Kidney (tissue), 13 donors: ENCODE measurements at regions not wholly inside any gene's neighbourhood (a gene's known extent, or its start where the extent isn't known, plus 50 kb on each side); places are given as distances from the start of the nearest gene placed in this dataset.

ENCODE experiments used
- DNase-seq, 5 donors: peaks; one replicate each; pipeline ENCODE4 v3.0.0-alpha.2; 2013 to 2020
- FAIRE-seq: peaks from 2 replicates; lab custom pipeline; 2012; peaks lifted over from hg19 to GRCh38; lab: Jason Lieb, UNC
- H3K27ac ChIP-seq, 2 donors: one replicate each; pipeline ENCODE4 v1.7.0; 2013; ENCODE audit warnings: low read depth in 2 of 2, low read length in 2 of 2, inconsistent platforms in 1 of 2
- H3K27me3 ChIP-seq: one replicate; pipeline ENCODE4 v1.7.1; 2013; ENCODE audit warnings: low read length, inconsistent platforms; ENCODE audit not compliant: control insufficient read depth, insufficient read depth
- H3K36me3 ChIP-seq, 3 donors: one replicate each; pipeline versions ENCODE4 v1.7.0 to v1.7.1; 2013; ENCODE audit warnings: low read length in 3 of 3, control low read depth in 1 of 3, inconsistent platforms in 1 of 3; ENCODE audit not compliant: insufficient read depth in 3 of 3, control insufficient read depth in 2 of 3
- H3K4me1 ChIP-seq, 3 donors: one replicate each; pipeline versions ENCODE4 v1.7.0 to v1.7.1; 2013; ENCODE audit warnings: low read length in 3 of 3, inconsistent platforms in 1 of 3, low read depth in 1 of 3; ENCODE audit not compliant: control insufficient read depth in 2 of 3, insufficient read depth in 2 of 3
- H3K4me3 ChIP-seq, 3 donors: one replicate each; pipeline versions ENCODE4 v1.7.0 to v1.8.1; 2013; ENCODE audit warnings: low read length in 3 of 3, control low read depth in 1 of 3, inconsistent platforms in 1 of 3
- H3K9ac ChIP-seq, 3 donors: one replicate each; pipeline versions ENCODE4 v1.7.0 to v1.7.1; 2013; ENCODE audit warnings: low read length in 3 of 3, control low read depth in 1 of 3, inconsistent platforms in 1 of 3
- H3K9me3 ChIP-seq, 3 donors: one replicate each; pipeline versions ENCODE4 v1.7.0 to v1.7.1; 2013; ENCODE audit warnings: low read length in 3 of 3, control low read depth in 1 of 3, inconsistent platforms in 1 of 3; ENCODE audit not compliant: control insufficient read depth in 2 of 3, insufficient read depth in 1 of 3
- CTCF ChIP-seq: IDR thresholded peaks from 3 replicates; pipeline ENCODE4 v1.5.1; 2012; ENCODE audit warnings: mild to moderate bottlenecking, moderate library complexity, borderline replicate concordance; ENCODE audit not compliant: insufficient read depth; ENCODE audit errors: extremely low read depth
- intact Hi-C: fragments of 100-400 bp; cut with DNase I; formaldehyde crosslinking; loops from one replicate; pipeline ENCODE4 v1.11.1; 2022
- donor health status: control.
- donor health status: control.
- donor health status: control.
- donor health status: control.
- donor health status: control.
- donor health status: DM: yes; HTN: yes; CAD: no.
- donor health status: Normal renal cell carcinoma (clear cell type).

DNA sequence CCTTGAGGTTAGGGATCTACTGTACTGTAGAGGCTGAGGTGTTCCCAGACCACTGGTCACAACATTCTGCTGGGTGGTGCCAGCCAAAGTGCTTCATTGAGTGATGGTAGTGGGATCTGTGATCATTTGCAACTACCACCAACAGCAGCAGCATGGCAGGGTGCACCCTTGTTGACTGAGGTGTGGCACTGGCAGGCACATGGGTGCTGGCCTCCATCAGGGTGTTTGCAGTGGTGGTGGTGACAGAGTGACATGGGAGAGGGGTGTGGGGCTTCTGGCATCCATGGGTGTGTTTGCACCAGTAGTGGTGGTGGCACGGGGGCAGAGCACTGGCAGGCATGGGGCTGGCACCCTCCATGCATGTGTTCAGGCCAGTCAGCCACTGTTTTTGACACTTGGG is 183.7 kb upstream of the LYPLAL1 start:
- Histone ChIP-seq H3K9me3 (no peaks in the 10 kb centered on the region), H3K9ac (no peak overlapping the region), H3K36me3 (no peaks in the 10 kb centered on the region), H3K4me1 (no peaks in the 10 kb centered on the region), H3K27ac (no peak overlapping the region), H3K4me3 (no peak overlapping the region), H3K27me3 (no peaks in the 10 kb centered on the region)
- TF ChIP-seq CTCF, result no peak
- intact Hi-C loops, result no loop called here
- peak in 1 of 5 donors; percentile 50 for DNase-seq
- FAIRE-seq, result no peak

GRCh38 chr1:218991089-218991488 is 182.6 kb upstream of the LYPLAL1 start:
- H3K9ac ChIP-seq, result no peak overlapping the region
- no peaks in the 10 kb centered on the region for H3K4me1 ChIP-seq
- H3K4me3 ChIP-seq, result no peak overlapping the region
- intact Hi-C loops, result no loop called here
- H3K36me3 ChIP-seq, result no peaks in the 10 kb centered on the region
- FAIRE-seq (no peak), DNase-seq (no peak)
- no peak for TF ChIP-seq CTCF
- no peaks in the 10 kb centered on the region for H3K9me3 ChIP-seq
- H3K27ac ChIP-seq, result no peak overlapping the region
- no peaks in the 10 kb centered on the region for H3K27me3 ChIP-seq

DNA sequence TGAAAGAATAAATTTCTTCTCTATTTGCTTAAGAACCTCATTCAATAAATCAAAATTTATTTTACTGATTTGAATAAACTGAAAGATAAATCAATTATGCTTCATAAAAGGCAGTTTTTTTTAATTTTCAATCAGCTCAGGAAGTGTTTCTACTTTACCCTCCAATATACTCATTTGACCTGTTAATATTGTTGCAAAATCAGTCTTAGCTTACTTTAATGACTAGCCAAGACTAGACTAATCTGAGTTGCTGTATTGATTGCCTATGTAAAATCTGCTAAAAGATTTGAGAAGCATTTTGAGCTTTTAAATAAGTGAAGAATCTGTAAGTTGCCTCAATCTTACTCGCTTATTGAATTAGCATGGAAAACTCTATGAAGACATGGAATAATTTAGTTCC is 179.1 kb upstream of the LYPLAL1 start:
- FAIRE-seq (no peak), DNase-seq (no peak)
- H3K4me3 ChIP-seq, result no peak overlapping the region
- H3K36me3 ChIP-seq, result no peaks in the 10 kb centered on the region
- no peaks in the 10 kb centered on the region for H3K9me3 ChIP-seq
- no peaks in the 10 kb centered on the region for H3K27me3 ChIP-seq
- intact Hi-C loops, result no loop called here
- no peak for TF ChIP-seq CTCF
- H3K4me1 ChIP-seq, result no peaks in the 10 kb centered on the region
- no peak overlapping the region for H3K9ac ChIP-seq
- H3K27ac ChIP-seq, result no peak overlapping the region

DNA sequence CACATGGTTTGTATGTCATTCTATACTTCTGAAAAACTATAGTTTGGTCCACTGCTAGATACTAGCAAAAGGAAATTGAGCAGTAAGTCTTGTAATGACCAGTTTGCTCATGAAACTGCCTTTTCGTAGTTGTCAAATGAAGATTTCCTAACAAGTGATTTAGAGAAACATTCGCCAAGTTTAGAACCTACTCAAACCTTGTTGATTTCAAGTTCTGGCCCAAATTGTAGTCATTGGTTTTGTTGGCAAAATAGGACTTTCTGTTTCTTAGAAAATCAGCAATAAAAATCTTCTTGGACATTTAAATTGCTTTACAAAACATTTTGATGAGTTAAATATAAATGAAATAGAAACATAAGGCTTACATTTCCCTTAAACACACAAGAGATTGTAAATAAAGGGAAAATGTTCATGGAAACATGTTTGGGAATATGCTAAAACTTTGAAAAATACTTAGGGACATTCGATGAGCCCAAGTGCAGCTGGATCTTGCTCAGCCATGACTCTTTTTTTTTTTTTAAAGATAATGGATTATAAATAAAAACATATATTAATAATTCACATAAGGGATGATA is 178.5 kb upstream of the LYPLAL1 start:
- Histone ChIP-seq H3K27me3 (no peaks in the 10 kb centered on the region), H3K9ac (no peak overlapping the region), H3K4me3 (no peak overlapping the region), H3K36me3 (no peaks in the 10 kb centered on the region), H3K4me1 (no peaks in the 10 kb centered on the region), H3K27ac (no peak overlapping the region), H3K9me3 (no peaks in the 10 kb centered on the region)
- TF ChIP-seq CTCF, result no peak
- intact Hi-C loops, result no loop called here
- DNase-seq, result no peak
- FAIRE-seq, result no peak
